ENCODE measurements at regions not wholly inside any gene's neighbourhood (a gene's known extent, or its start where the extent isn't known, plus 50 kb on each side); places are given as distances from the start of the nearest gene placed in this dataset.

- Histone ChIP-seq H3K79me2 (ENCODE audit: insufficient read depth, low read length) (no peaks in the 10 kb centered on the region), H3K27ac (ENCODE audit: low read length) (no peak overlapping the region), H4K20me1 (ENCODE audit: insufficient read depth, low read length) (no peaks in the 10 kb centered on the region), H3K9ac (ENCODE audit: low read depth, low read length) (no peak overlapping the region), H2AFZ (ENCODE audit: low read depth, low read length) (no peak overlapping the region), H3K4me3 (ENCODE audit: low read depth in 1 of 2, low read length in 2 of 2) (no peak overlapping the region), H3K4me1 (ENCODE audit: insufficient read depth, low read length) (no peaks in the 10 kb centered on the region), H3K4me2 (ENCODE audit: insufficient read depth, low read length) (no peak overlapping the region), H3K9me3 (ENCODE audit: insufficient read depth, low read length, severe bottlenecking) (no peaks in the 10 kb centered on the region), H3K36me3 (ENCODE audit: insufficient read depth, low read length) (no peaks in the 10 kb centered on the region), H3K27me3 (ENCODE audit: insufficient read depth, low read length, poor library complexity) (no peaks in the 10 kb centered on the region)
- TF ChIP-seq CTCF (IDR thresholded peaks at IDR 0.05; ENCODE audit: borderline replicate concordance, extremely low read depth, low read length, poor library complexity, severe bottlenecking) (no peak), EZH2 (IDR thresholded peaks at IDR 0.05; ENCODE audit: borderline replicate concordance, low read depth, low read length, severe bottlenecking) (no peak)
- no peak for ATAC-seq (ENCODE audit: insufficient read depth, low read depth)
- no peak for DNase-seq
These were observed 178.2 kb downstream of the HS3ST1 start for GRCh38 chr4:11250510-11250909.

GRCh38 chr4:11232015-11232414 is 196.7 kb downstream of the HS3ST1 start:
- no peak for ATAC-seq (ENCODE audit: insufficient read depth, low read depth)
- Histone ChIP-seq H3K9ac (ENCODE audit: low read depth, low read length) (no peak overlapping the region), H3K27me3 (ENCODE audit: insufficient read depth, low read length, poor library complexity) (no peaks in the 10 kb centered on the region), H4K20me1 (ENCODE audit: insufficient read depth, low read length) (no peaks in the 10 kb centered on the region), H3K4me1 (ENCODE audit: insufficient read depth, low read length) (no peaks in the 10 kb centered on the region), H3K9me3 (ENCODE audit: insufficient read depth, low read length, severe bottlenecking) (no peaks in the 10 kb centered on the region), H3K4me2 (ENCODE audit: insufficient read depth, low read length) (no peak overlapping the region), H3K4me3 (ENCODE audit: low read depth in 1 of 2, low read length in 2 of 2) (no peak overlapping the region), H3K27ac (ENCODE audit: low read length) (no peak overlapping the region), H3K36me3 (ENCODE audit: insufficient read depth, low read length) (no peaks in the 10 kb centered on the region), H2AFZ (ENCODE audit: low read depth, low read length) (no peak overlapping the region), H3K79me2 (ENCODE audit: insufficient read depth, low read length) (no peaks in the 10 kb centered on the region)
- TF ChIP-seq CTCF (IDR thresholded peaks at IDR 0.05; ENCODE audit: borderline replicate concordance, extremely low read depth, low read length, poor library complexity, severe bottlenecking) (no peak), EZH2 (IDR thresholded peaks at IDR 0.05; ENCODE audit: borderline replicate concordance, low read depth, low read length, severe bottlenecking) (no peak)
- DNase-seq = no peak

GRCh38 chr4:11230866-11231265 is 197.8 kb downstream of the HS3ST1 start:
- Histone ChIP-seq H3K4me1 (ENCODE audit: insufficient read depth, low read length) (no peaks in the 10 kb centered on the region), H4K20me1 (ENCODE audit: insufficient read depth, low read length) (no peaks in the 10 kb centered on the region), H3K79me2 (ENCODE audit: insufficient read depth, low read length) (no peaks in the 10 kb centered on the region), H2AFZ (ENCODE audit: low read depth, low read length) (no peak overlapping the region), H3K27me3 (ENCODE audit: insufficient read depth, low read length, poor library complexity) (no peaks in the 10 kb centered on the region), H3K36me3 (ENCODE audit: insufficient read depth, low read length) (no peaks in the 10 kb centered on the region), H3K9ac (ENCODE audit: low read depth, low read length) (no peak overlapping the region), H3K27ac (ENCODE audit: low read length) (no peak overlapping the region), H3K4me3 (ENCODE audit: low read depth in 1 of 2, low read length in 2 of 2) (no peak overlapping the region), H3K9me3 (ENCODE audit: insufficient read depth, low read length, severe bottlenecking) (no peaks in the 10 kb centered on the region), H3K4me2 (ENCODE audit: insufficient read depth, low read length) (no peak overlapping the region)
- TF ChIP-seq EZH2 (IDR thresholded peaks at IDR 0.05; ENCODE audit: borderline replicate concordance, low read depth, low read length, severe bottlenecking) = no peak
- TF ChIP-seq CTCF (IDR thresholded peaks at IDR 0.05; ENCODE audit: borderline replicate concordance, extremely low read depth, low read length, poor library complexity, severe bottlenecking) = no peak
- no peak for DNase-seq
- no peak for ATAC-seq (ENCODE audit: insufficient read depth, low read depth)

- H3K4me2 ChIP-seq (ENCODE audit: insufficient read depth, low read length) = no peak overlapping the region
- no peak overlapping the region for H2AFZ ChIP-seq (ENCODE audit: low read depth, low read length)
- H4K20me1 ChIP-seq (ENCODE audit: insufficient read depth, low read length) = no peaks in the 10 kb centered on the region
- no peak overlapping the region for H3K9ac ChIP-seq (ENCODE audit: low read depth, low read length)
- TF ChIP-seq CTCF (IDR thresholded peaks at IDR 0.05; ENCODE audit: borderline replicate concordance, extremely low read depth, low read length, poor library complexity, severe bottlenecking) (no peak), EZH2 (IDR thresholded peaks at IDR 0.05; ENCODE audit: borderline replicate concordance, low read depth, low read length, severe bottlenecking) (no peak)
- no peak overlapping the region for H3K27ac ChIP-seq (ENCODE audit: low read length)
- no peaks in the 10 kb centered on the region for H3K9me3 ChIP-seq (ENCODE audit: insufficient read depth, low read length, severe bottlenecking)
- no peaks in the 10 kb centered on the region for H3K36me3 ChIP-seq (ENCODE audit: insufficient read depth, low read length)
- H3K79me2 ChIP-seq (ENCODE audit: insufficient read depth, low read length) = no peaks in the 10 kb centered on the region
- no peak for DNase-seq
- H3K4me1 ChIP-seq (ENCODE audit: insufficient read depth, low read length) = no peaks in the 10 kb centered on the region
- ATAC-seq (ENCODE audit: insufficient read depth, low read depth) = no peak
- H3K27me3 ChIP-seq (ENCODE audit: insufficient read depth, low read length, poor library complexity) = no peaks in the 10 kb centered on the region
- H3K4me3 ChIP-seq (ENCODE audit: low read depth in 1 of 2, low read length in 2 of 2) = no peak overlapping the region
These were observed 200.2 kb downstream of the HS3ST1 start for GRCh38 chr4:11228530-11228929.

All from DND-41 (cell line).